K562 (cell line): ENCODE measurements at regions not wholly inside any gene's neighbourhood (a gene's known extent, or its start where the extent isn't known, plus 50 kb on each side); places are given as distances from the start of the nearest gene placed in this dataset.

Experiments used
- ATAC-seq: fragments of 200-7000 bp; cut with Tn5 transposase; 3 replicates; pipeline ENCODE4 v1.9.1; 2020; ENCODE audit warnings: moderate library complexity
- BruUV-seq: library from RNA; stranded (reverse); fragments of 400-500 nt; replicated peaks from 2 replicates; lab custom pipeline; 2021; lab: Mats Ljungman, UMichigan
- CTCF ChIA-PET: fragments of 300-600 bp; formaldehyde crosslinking; extraction: SDS; loops from one replicate; lab custom pipeline; 2021; ENCODE audit warnings: low intra/inter-chr PET ratio; lab: Yijun Ruan, JAX
- POLR2A ChIA-PET: fragments of 300-600, 350-650 bp; sonication (Branson Sonifier 250); formaldehyde crosslinking; extraction: SDS; loops from one replicate; lab custom pipeline; 2021; ENCODE audit warnings: antibody characterized with exemption, inconsistent platforms; lab: Yijun Ruan, JAX
- DNase-seq, 4 experiments: peaks; one replicate each; pipeline versions ENCODE4 v3.0.0 to v3.0.0-alpha.2; 2011 to 2018; ENCODE audit warnings: low spot score in 3 of 4, mixed read lengths in 3 of 4; ENCODE audit errors: extremely low read depth in 1 of 4
- FAIRE-seq: peaks from 2 replicates; lab custom pipeline; 2011; peaks lifted over from hg19 to GRCh38; lab: Jason Lieb, UNC
- H2AFZ ChIP-seq: 2 replicates; pipeline ENCODE4 v1.6.0; 2011; ENCODE audit warnings: low read depth, low read length, control low read depth, inconsistent platforms
- H3K27ac ChIP-seq: fragments of 200-600 bp; 3 replicates; pipeline ENCODE4 v1.8.0; 2011; ENCODE audit warnings: low read depth, mild to moderate bottlenecking, control low read depth, inconsistent platforms, low read length, moderate library complexity, mixed read lengths; ENCODE audit errors: extremely low read depth
- H3K27me3 ChIP-seq, 2 experiments: fragments of 300-600 bp in 1 of 2; 2 replicates in 1 of 2; 3 replicates in 1 of 2; pipeline versions ENCODE4 v1.6.0 to v1.8.0; 2011; ENCODE audit warnings: inconsistent platforms in 2 of 2, low read length in 2 of 2, mild to moderate bottlenecking in 1 of 2, mixed read lengths in 1 of 2, moderate library complexity in 1 of 2; ENCODE audit not compliant: control insufficient read depth in 2 of 2, insufficient read depth in 2 of 2
- H3K36me3 ChIP-seq: fragments of 300-600 bp; 3 replicates; pipeline ENCODE4 v1.8.0; 2011; ENCODE audit warnings: mild to moderate bottlenecking, low read length, inconsistent platforms; ENCODE audit not compliant: control insufficient read depth, insufficient read depth
- H3K4me1 ChIP-seq, 2 experiments: fragments of 200-600 bp in 1 of 2; replicated peaks in 1 of 2; 2 replicates in 1 of 2; 3 replicates in 1 of 2; pipeline versions ENCODE4 v1.5.1 to v1.8.0; 2011; ENCODE audit warnings: inconsistent platforms in 2 of 2, low read length in 2 of 2, mild to moderate bottlenecking in 1 of 2, mixed read lengths in 1 of 2, moderate library complexity in 1 of 2; ENCODE audit not compliant: control insufficient read depth in 2 of 2, insufficient read depth in 2 of 2
- H3K4me2 ChIP-seq: 2 replicates; pipeline ENCODE4 v1.6.1; 2011; ENCODE audit warnings: low read length, control low read depth, inconsistent platforms, mixed read lengths; ENCODE audit not compliant: insufficient read depth
- H3K4me3 ChIP-seq: fragments of 200-600 bp; sonication (generic), shearing (Covaris generic); 2 replicates; pipeline ENCODE4 v1.5.1; 2016; ENCODE audit warnings: control low read depth, inconsistent platforms
- H3K79me2 ChIP-seq: fragments of 200-600 bp; 3 replicates; pipeline ENCODE4 v1.8.0; 2011; ENCODE audit warnings: low read length, inconsistent platforms; ENCODE audit not compliant: control insufficient read depth, insufficient read depth
- H3K9ac ChIP-seq, 2 experiments: 2 replicates each; pipeline versions ENCODE4 v1.6.0 to v1.6.1; 2011; ENCODE audit warnings: low read depth in 2 of 2, low read length in 2 of 2, control low read depth in 1 of 2, inconsistent platforms in 1 of 2, mild to moderate bottlenecking in 1 of 2, mixed read lengths in 1 of 2; ENCODE audit not compliant: insufficient read depth in 1 of 2
- H3K9me1 ChIP-seq: one replicate; pipeline ENCODE4 v1.6.0; 2011; ENCODE audit warnings: inconsistent platforms, mild to moderate bottlenecking, low read length, moderate library complexity; ENCODE audit not compliant: control insufficient read depth, insufficient read depth
- H3K9me3 ChIP-seq: replicated peaks from 2 replicates; pipeline ENCODE4 v1.5.1; 2011; ENCODE audit warnings: low read depth, low read length, inconsistent platforms; ENCODE audit not compliant: control insufficient read depth, insufficient read depth
- H4K20me1 ChIP-seq: replicated peaks from 2 replicates; pipeline ENCODE4 v1.6.1; 2011; ENCODE audit warnings: low read length, inconsistent platforms, mixed read lengths; ENCODE audit not compliant: control insufficient read depth, insufficient read depth
- BMI1 ChIP-seq: fragments of 150-350 bp; IDR thresholded peaks from 2 replicates; pipeline ENCODE4 v1.6.1; 2014; ENCODE audit warnings: low read length
- CBX2 ChIP-seq: fragments of 200-600 bp; sonication (generic); IDR thresholded peaks from one replicate; pipeline ENCODE4 v1.6.1; 2012; ENCODE audit warnings: mild to moderate bottlenecking, low read length, inconsistent platforms; ENCODE audit not compliant: insufficient read depth, poor library complexity, severe bottlenecking
- CC2D1A ChIP-seq: fragments of 450-650 bp; IDR thresholded peaks from 2 replicates; pipeline ENCODE4 v1.6.1; 2017; ENCODE audit warnings: mild to moderate bottlenecking
- DIDO1 ChIP-seq: fragments of 450-650 bp; IDR thresholded peaks from 2 replicates; pipeline ENCODE4 v1.6.1; 2016; ENCODE audit warnings: low read depth, missing biosample characterization, missing genetic modification characterization
- ETS2 ChIP-seq: IDR thresholded peaks from 2 replicates; pipeline ENCODE4 v1.6.1; 2016; ENCODE audit warnings: borderline replicate concordance, missing genetic modification characterization, mild to moderate bottlenecking, moderate library complexity, missing compliant biosample characterization; ENCODE audit not compliant: poor library complexity, severe bottlenecking
- HNRNPL ChIP-seq: fragments of 200-400 bp; formaldehyde crosslinking; IDR thresholded peaks from 2 replicates; pipeline ENCODE4 v1.6.1; 2017; ENCODE audit warnings: low read depth, mild to moderate bottlenecking, low read length
- NFE2 ChIP-seq: IDR thresholded peaks from 2 replicates; pipeline ENCODE4 v1.6.1; 2014; ENCODE audit warnings: antibody characterized with exemption, low read depth
- NR2C2 ChIP-seq, 2 experiments: fragments of 200-800 bp in 1 of 2; sonication (Bioruptor generic) in 1 of 2; sonication (generic) in 1 of 2; formaldehyde crosslinking in 1 of 2; IDR thresholded peaks; 2 replicates each; pipeline versions ENCODE4 v1.6.1 to v1.8.0; 2016 to 2022; ENCODE audit warnings: mild to moderate bottlenecking in 1 of 2, missing compliant biosample characterization in 1 of 2, missing genetic modification characterization in 1 of 2, missing genetic modification reagents in 1 of 2
- PHF20 ChIP-seq: fragments of 450-650 bp; IDR thresholded peaks from 2 replicates; pipeline ENCODE4 v1.6.1; 2018; ENCODE audit not compliant: partially characterized antibody
- PTTG1 ChIP-seq: fragments of 450-650 bp; IDR thresholded peaks from 2 replicates; pipeline ENCODE4 v1.6.1; 2016; ENCODE audit warnings: low read depth, mild to moderate bottlenecking, missing genetic modification characterization, missing compliant biosample characterization
- PYGO2 ChIP-seq: fragments of 450-650 bp; IDR thresholded peaks from 2 replicates; pipeline ENCODE4 v1.6.1; 2016; ENCODE audit warnings: mild to moderate bottlenecking, missing genetic modification characterization, moderate library complexity, missing compliant biosample characterization
- XRCC3 ChIP-seq: fragments of 450-650 bp; IDR thresholded peaks from 2 replicates; pipeline ENCODE4 v1.6.1; 2017; ENCODE audit warnings: mild to moderate bottlenecking, moderate library complexity
- ZNF134 ChIP-seq: fragments of 250-450 bp; sonication (Bioruptor Pico); conservative IDR thresholded peaks from 2 replicates; pipeline ENCODE4 v1.4.0; 2020
- ZNF561 ChIP-seq: fragments of 450-650 bp; formaldehyde crosslinking; conservative IDR thresholded peaks from 2 replicates; pipeline ENCODE4 v1.4.0; 2020; ENCODE audit warnings: mild to moderate bottlenecking, moderate library complexity
- ZNF57 ChIP-seq: fragments of 450-650 bp; formaldehyde crosslinking; IDR thresholded peaks from 2 replicates; pipeline ENCODE4 v1.4.0; 2020; ENCODE audit warnings: mild to moderate bottlenecking, moderate library complexity
- ZNF75A ChIP-seq: fragments of 450-650 bp; formaldehyde crosslinking; IDR thresholded peaks from 2 replicates; pipeline ENCODE4 v1.4.0; 2020; ENCODE audit warnings: mild to moderate bottlenecking
- WGBS: fragments of 100-300 bp; shearing (Covaris generic); methylation state at CpG from one replicate; pipeline ENCODE4 v1.1.6; 2016; ENCODE audit warnings: low coverage, mixed read lengths; ENCODE audit not compliant: insufficient coverage; ENCODE audit errors: missing lambda C conversion rate; 5-methylcytosine and 5-hydroxymethylcytosine counted together
- in situ Hi-C: fragments of 300-500 bp; cut with MboI; formaldehyde crosslinking; loops from 4 replicates; pipeline ENCODE4 v1.15.0; 2018; ENCODE audit warnings: inconsistent platforms, mixed read lengths
- intact Hi-C: fragments of 100-400 bp; cut with micrococcal nuclease; formaldehyde crosslinking; loops from 2 replicates; pipeline ENCODE4 v1.14.2; 2022
- TF ChIP-seq, protein P1 (sequence below): fragments of 250-450 bp; sonication (Bioruptor Pico); IDR thresholded peaks from 2 replicates; pipeline ENCODE4 v1.8.0; 2021; ENCODE audit warnings: moderate library complexity, mild to moderate bottlenecking, inconsistent platforms
- TF ChIP-seq, protein P2 (sequence below): fragments of 250-450 bp; sonication (Bioruptor Pico); IDR thresholded peaks from 2 replicates; pipeline ENCODE4 v1.4.0; 2020; ENCODE audit warnings: mild to moderate bottlenecking, moderate library complexity, borderline replicate concordance

DNA sequence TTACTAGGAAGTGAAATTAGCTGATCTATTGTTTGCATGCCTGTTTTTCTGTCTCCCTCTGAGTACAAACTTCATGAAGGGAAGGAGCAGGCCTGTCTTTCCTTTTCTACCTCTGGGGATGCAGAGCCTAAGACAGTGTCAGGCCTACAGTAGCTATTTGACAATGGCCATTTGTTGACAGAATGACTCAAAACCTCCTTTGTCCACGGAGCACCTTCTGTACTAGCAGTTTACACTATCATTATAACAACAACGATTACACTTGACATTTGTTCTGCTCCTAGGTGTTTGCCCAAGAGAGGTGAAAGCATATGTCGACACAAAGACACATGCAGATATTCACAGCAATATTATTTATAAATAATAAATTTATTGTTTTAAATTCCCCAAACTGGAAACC is 132.3 kb upstream of the IRX3 start (continued):
- no peak for TF ChIP-seq PHF20
- TF ChIP-seq, protein P1, sequence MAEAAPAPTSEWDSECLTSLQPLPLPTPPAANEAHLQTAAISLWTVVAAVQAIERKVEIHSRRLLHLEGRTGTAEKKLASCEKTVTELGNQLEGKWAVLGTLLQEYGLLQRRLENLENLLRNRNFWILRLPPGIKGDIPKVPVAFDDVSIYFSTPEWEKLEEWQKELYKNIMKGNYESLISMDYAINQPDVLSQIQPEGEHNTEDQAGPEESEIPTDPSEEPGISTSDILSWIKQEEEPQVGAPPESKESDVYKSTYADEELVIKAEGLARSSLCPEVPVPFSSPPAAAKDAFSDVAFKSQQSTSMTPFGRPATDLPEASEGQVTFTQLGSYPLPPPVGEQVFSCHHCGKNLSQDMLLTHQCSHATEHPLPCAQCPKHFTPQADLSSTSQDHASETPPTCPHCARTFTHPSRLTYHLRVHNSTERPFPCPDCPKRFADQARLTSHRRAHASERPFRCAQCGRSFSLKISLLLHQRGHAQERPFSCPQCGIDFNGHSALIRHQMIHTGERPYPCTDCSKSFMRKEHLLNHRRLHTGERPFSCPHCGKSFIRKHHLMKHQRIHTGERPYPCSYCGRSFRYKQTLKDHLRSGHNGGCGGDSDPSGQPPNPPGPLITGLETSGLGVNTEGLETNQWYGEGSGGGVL (CRISPR knock-in tag), result no peak

DNA sequence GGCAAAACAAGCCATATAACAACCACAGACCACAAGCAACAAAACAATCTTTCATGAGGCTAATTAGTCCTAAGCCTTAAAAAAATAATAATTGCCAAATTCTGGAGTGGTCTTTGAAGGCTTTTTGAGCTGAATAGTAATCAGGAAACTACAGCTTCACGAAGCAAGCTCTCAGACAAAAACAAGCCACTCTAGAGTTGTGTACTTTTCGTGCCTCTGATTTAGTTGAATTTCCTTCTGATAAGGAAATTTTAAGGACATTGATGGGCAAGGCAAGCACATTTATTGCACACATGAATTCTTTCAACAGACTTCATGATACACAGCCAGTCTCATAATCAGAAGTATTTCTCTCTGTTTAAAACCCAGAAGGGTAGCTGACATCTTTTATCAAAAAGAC is 130.8 kb upstream of the IRX3 start:
- no peaks in the 10 kb centered on the region for H3K36me3 ChIP-seq
- POLR2A ChIA-PET, result interaction anchor here (0.8 kb wide), 1 partner anchor 8 kb away, joined by 3 read pairs; no protein-coding TSS in a partner anchor
- no peaks in the 10 kb centered on the region for H4K20me1 ChIP-seq
- no peaks in the 10 kb centered on the region for H3K9me3 ChIP-seq
- BruUV-seq, result no TSS peak
- no peak overlapping the region for H3K9ac ChIP-seq
- no peaks in the 10 kb centered on the region for H3K9me1 ChIP-seq
- H3K27ac ChIP-seq, result no peak overlapping the region
- WGBS, result 0% methylated on average over 2 of the region's 2 CpGs
- peaks cover 6 to 15% of the 10 kb centered on the region in 2 experiments; a peak in 3 of 5 replicates for H3K27me3 ChIP-seq
- no peaks in the 10 kb centered on the region for H3K4me1 ChIP-seq
- CTCF ChIA-PET, result no interaction called here
- no peaks in the 10 kb centered on the region for H3K79me2 ChIP-seq
- in situ Hi-C loops, result no loop called here
- ATAC-seq (no peak), DNase-seq (no peak), FAIRE-seq (no peak)
- no peak overlapping the region for H2AFZ ChIP-seq
- intact Hi-C loops, result no loop called here
- H3K4me3 ChIP-seq, result no peak overlapping the region
- no peak overlapping the region for H3K4me2 ChIP-seq
- TF ChIP-seq, protein P2, sequence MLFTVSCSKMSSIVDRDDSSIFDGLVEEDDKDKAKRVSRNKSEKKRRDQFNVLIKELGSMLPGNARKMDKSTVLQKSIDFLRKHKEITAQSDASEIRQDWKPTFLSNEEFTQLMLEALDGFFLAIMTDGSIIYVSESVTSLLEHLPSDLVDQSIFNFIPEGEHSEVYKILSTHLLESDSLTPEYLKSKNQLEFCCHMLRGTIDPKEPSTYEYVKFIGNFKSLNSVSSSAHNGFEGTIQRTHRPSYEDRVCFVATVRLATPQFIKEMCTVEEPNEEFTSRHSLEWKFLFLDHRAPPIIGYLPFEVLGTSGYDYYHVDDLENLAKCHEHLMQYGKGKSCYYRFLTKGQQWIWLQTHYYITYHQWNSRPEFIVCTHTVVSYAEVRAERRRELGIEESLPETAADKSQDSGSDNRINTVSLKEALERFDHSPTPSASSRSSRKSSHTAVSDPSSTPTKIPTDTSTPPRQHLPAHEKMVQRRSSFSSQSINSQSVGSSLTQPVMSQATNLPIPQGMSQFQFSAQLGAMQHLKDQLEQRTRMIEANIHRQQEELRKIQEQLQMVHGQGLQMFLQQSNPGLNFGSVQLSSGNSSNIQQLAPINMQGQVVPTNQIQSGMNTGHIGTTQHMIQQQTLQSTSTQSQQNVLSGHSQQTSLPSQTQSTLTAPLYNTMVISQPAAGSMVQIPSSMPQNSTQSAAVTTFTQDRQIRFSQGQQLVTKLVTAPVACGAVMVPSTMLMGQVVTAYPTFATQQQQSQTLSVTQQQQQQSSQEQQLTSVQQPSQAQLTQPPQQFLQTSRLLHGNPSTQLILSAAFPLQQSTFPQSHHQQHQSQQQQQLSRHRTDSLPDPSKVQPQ (CRISPR knock-in tag), result no peak
- no peak for TF ChIP-seq ZNF57 (CRISPR knock-in tag)
- no peak for TF ChIP-seq ETS2 (tag)
- TF ChIP-seq HNRNPL, result no peak
- TF ChIP-seq ZNF75A (CRISPR knock-in tag), result no peak
- no peak for TF ChIP-seq PTTG1 (tag)
- no peak for TF ChIP-seq DIDO1 (tag)
- TF ChIP-seq BMI1, result no peak
- TF ChIP-seq XRCC3, result no peak
- no peak for TF ChIP-seq ZNF561 (CRISPR knock-in tag)
- TF ChIP-seq ZNF134, result no peak
- no peak for TF ChIP-seq NFE2
- no peak for TF ChIP-seq PYGO2 (tag)
- TF ChIP-seq NR2C2 (CRISPR knock-in tag; IDR thresholded peaks at IDR 0.05), result no peak
- no peak for TF ChIP-seq NR2C2 (tag; IDR thresholded peaks at IDR 0.05)
- no peak for TF ChIP-seq CC2D1A
- TF ChIP-seq CBX2, result no peak
